ENCODE measurements at regions not wholly inside any gene's neighbourhood (a gene's known extent, or its start where the extent isn't known, plus 50 kb on each side); places are given as distances from the start of the nearest gene placed in this dataset.

GRCh38 chr14:81982046-81982445, 448.4 kb upstream of the SEL1L start:
- no peak overlapping the region for H3K27ac ChIP-seq
- H3K36me3 ChIP-seq, result no peaks in the 10 kb centered on the region
- no peaks in the 10 kb centered on the region for H3K4me1 ChIP-seq (ENCODE audit: control insufficient read depth in 1 of 2, insufficient read depth in 1 of 2, low read depth in 1 of 2, low read length in 1 of 2)
- H3K9me3 ChIP-seq, result no peaks in the 10 kb centered on the region
- no peak overlapping the region for H3K4me3 ChIP-seq (ENCODE audit: low read depth in 1 of 2, low read length in 1 of 2)
- no peaks in the 10 kb centered on the region for H3K27me3 ChIP-seq
- TF ChIP-seq CTCF (IDR thresholded peaks at IDR 0.05), result no peak

- no peaks in the 10 kb centered on the region for H3K9me3 ChIP-seq
- peaks cover 5 to 18% of the 10 kb centered on the region in 2 experiments for H3K4me1 ChIP-seq (ENCODE audit: control insufficient read depth in 1 of 2, insufficient read depth in 1 of 2, low read depth in 1 of 2, low read length in 1 of 2)
- TF ChIP-seq CTCF (IDR thresholded peaks at IDR 0.05), result no peak
- no peak overlapping the region for H3K27ac ChIP-seq
- no peaks in the 10 kb centered on the region for H3K36me3 ChIP-seq
- H3K4me3 ChIP-seq (ENCODE audit: low read depth in 1 of 2, low read length in 1 of 2), result no peak overlapping the region
- no peaks in the 10 kb centered on the region for H3K27me3 ChIP-seq
Observed at GRCh38 chr14:81986005-81986404, 452.4 kb upstream of the SEL1L start.

GRCh38 chr14:81989211-81989610, 455.6 kb upstream of the SEL1L start:
- TF ChIP-seq CTCF (IDR thresholded peaks at IDR 0.05), result no peak

GRCh38 chr14:81990312-81990761, 456.7 kb upstream of the SEL1L start:
- H3K36me3 ChIP-seq, result no peaks in the 10 kb centered on the region
- H3K27me3 ChIP-seq, result no peaks in the 10 kb centered on the region
- no peaks in the 10 kb centered on the region for H3K9me3 ChIP-seq
- H3K4me1 ChIP-seq (ENCODE audit: control insufficient read depth in 1 of 2, insufficient read depth in 1 of 2, low read depth in 1 of 2, low read length in 1 of 2), result peaks cover 5 to 18% of the 10 kb centered on the region in 2 experiments
- no peak overlapping the region for H3K4me3 ChIP-seq (ENCODE audit: low read depth in 1 of 2, low read length in 1 of 2)
- H3K27ac ChIP-seq, result no peak overlapping the region
- peak; percentile 61 for TF ChIP-seq CTCF (IDR thresholded peaks at IDR 0.05)

More at GRCh38 chr14:81989211-81989610, 455.6 kb upstream of the SEL1L start:
- no peaks in the 10 kb centered on the region for H3K36me3 ChIP-seq
- H3K27me3 ChIP-seq, result no peaks in the 10 kb centered on the region
- H3K27ac ChIP-seq, result peak overlapping the region; percentile 4
- no peaks in the 10 kb centered on the region for H3K9me3 ChIP-seq
- H3K4me3 ChIP-seq (ENCODE audit: low read depth in 1 of 2, low read length in 1 of 2), result no peak overlapping the region
- H3K4me1 ChIP-seq (ENCODE audit: control insufficient read depth in 1 of 2, insufficient read depth in 1 of 2, low read depth in 1 of 2, low read length in 1 of 2), result peaks cover 5 to 18% of the 10 kb centered on the region in 2 experiments

GRCh38 chr14:81991998-81992397, 458.3 kb upstream of the SEL1L start:
- no peaks in the 10 kb centered on the region for H3K9me3 ChIP-seq
- no peak for TF ChIP-seq CTCF (IDR thresholded peaks at IDR 0.05)
- H3K27me3 ChIP-seq, result no peaks in the 10 kb centered on the region
- H3K4me1 ChIP-seq (ENCODE audit: control insufficient read depth in 1 of 2, insufficient read depth in 1 of 2, low read depth in 1 of 2, low read length in 1 of 2), result peaks cover 5 to 18% of the 10 kb centered on the region in 2 experiments
- no peaks in the 10 kb centered on the region for H3K36me3 ChIP-seq
- H3K27ac ChIP-seq, result no peak overlapping the region
- no peak overlapping the region for H3K4me3 ChIP-seq (ENCODE audit: low read depth in 1 of 2, low read length in 1 of 2)

- Histone ChIP-seq H3K27ac (no peak overlapping the region), H3K9me3 (no peaks in the 10 kb centered on the region), H3K4me1 (ENCODE audit: control insufficient read depth in 1 of 2, insufficient read depth in 1 of 2, low read depth in 1 of 2, low read length in 1 of 2) (peaks cover 5 to 18% of the 10 kb centered on the region in 2 experiments), H3K4me3 (ENCODE audit: low read depth in 1 of 2, low read length in 1 of 2) (no peak overlapping the region), H3K27me3 (no peaks in the 10 kb centered on the region), H3K36me3 (no peaks in the 10 kb centered on the region)
- no peak for TF ChIP-seq CTCF (IDR thresholded peaks at IDR 0.05)
Observed at GRCh38 chr14:81993432-81993831, 459.8 kb upstream of the SEL1L start.
